K562 (cell line): ENCODE measurements at regions not wholly inside any gene's neighbourhood (a gene's known extent, or its start where the extent isn't known, plus 50 kb on each side); places are given as distances from the start of the nearest gene placed in this dataset.

Source experiments
- HDAC2 ChIP-seq: fragments of 450-650 bp; IDR thresholded peaks from 2 replicates; pipeline ENCODE4 v1.6.1; 2016; ENCODE audit warnings: mild to moderate bottlenecking
- PHF8 ChIP-seq: fragments of 200-600 bp; sonication (generic); IDR thresholded peaks from 2 replicates; pipeline ENCODE4 v1.6.1; 2012; ENCODE audit warnings: mixed run types, mild to moderate bottlenecking, inconsistent platforms, low read length, moderate library complexity, borderline replicate concordance
- REST ChIP-seq, 2 experiments: fragments of 450-650 bp; formaldehyde crosslinking in 1 of 2; IDR thresholded peaks; 2 replicates each; pipeline versions ENCODE4 v1.4.0 to v1.6.1; 2014 to 2020; ENCODE audit warnings: mild to moderate bottlenecking in 2 of 2, borderline replicate concordance in 1 of 2, low read depth in 1 of 2
- SP1 ChIP-seq: sonication (generic); formaldehyde crosslinking; IDR thresholded peaks from 2 replicates; pipeline ENCODE4 v1.8.1; 2022; ENCODE audit warnings: mild to moderate bottlenecking, missing genetic modification reagents
- YY1 ChIP-seq, 3 experiments: IDR thresholded peaks; 2 replicates each; pipeline ENCODE4 v1.6.1; 2011; ENCODE audit warnings: low read length in 2 of 3, mild to moderate bottlenecking in 2 of 3, moderate library complexity in 2 of 3, borderline replicate concordance in 1 of 3, control low read depth in 1 of 3, low read depth in 1 of 3; ENCODE audit not compliant: insufficient read depth in 3 of 3, insufficient replicate concordance in 2 of 3, control insufficient read depth in 1 of 3, insufficient read length in 1 of 3; ENCODE audit errors: extremely low read depth in 1 of 3
- ZZZ3 ChIP-seq: fragments of 450-650 bp; IDR thresholded peaks from 2 replicates; pipeline ENCODE4 v1.6.1; 2016; ENCODE audit warnings: antibody characterized with exemption, mild to moderate bottlenecking, moderate library complexity

GRCh38 chr12:124484067-124484466 lies 83.3 kb downstream of the NCOR2 start:
- no peak for TF ChIP-seq SP1
- no peak for TF ChIP-seq ZZZ3
- no peak for TF ChIP-seq YY1 (IDR thresholded peaks at IDR 0.05; ENCODE audit: borderline replicate concordance in 1 of 3, control insufficient read depth in 1 of 3, extremely low read depth in 1 of 3, insufficient read depth in 3 of 3, insufficient read length in 1 of 3, insufficient replicate concordance in 2 of 3, low read depth in 1 of 3, low read length in 2 of 3)
- TF ChIP-seq REST (IDR thresholded peaks at IDR 0.05; ENCODE audit: borderline replicate concordance) = no peak; the same call in 1 of the 2 replicates
- no peak for TF ChIP-seq REST (CRISPR knock-in tag; IDR thresholded peaks at IDR 0.05; ENCODE audit: low read depth)
- no peak for TF ChIP-seq PHF8
- TF ChIP-seq HDAC2 = no peak
